ENCODE measurements at regions not wholly inside any gene's neighbourhood (a gene's known extent, or its start where the extent isn't known, plus 50 kb on each side); places are given as distances from the start of the nearest gene placed in this dataset.

DNA sequence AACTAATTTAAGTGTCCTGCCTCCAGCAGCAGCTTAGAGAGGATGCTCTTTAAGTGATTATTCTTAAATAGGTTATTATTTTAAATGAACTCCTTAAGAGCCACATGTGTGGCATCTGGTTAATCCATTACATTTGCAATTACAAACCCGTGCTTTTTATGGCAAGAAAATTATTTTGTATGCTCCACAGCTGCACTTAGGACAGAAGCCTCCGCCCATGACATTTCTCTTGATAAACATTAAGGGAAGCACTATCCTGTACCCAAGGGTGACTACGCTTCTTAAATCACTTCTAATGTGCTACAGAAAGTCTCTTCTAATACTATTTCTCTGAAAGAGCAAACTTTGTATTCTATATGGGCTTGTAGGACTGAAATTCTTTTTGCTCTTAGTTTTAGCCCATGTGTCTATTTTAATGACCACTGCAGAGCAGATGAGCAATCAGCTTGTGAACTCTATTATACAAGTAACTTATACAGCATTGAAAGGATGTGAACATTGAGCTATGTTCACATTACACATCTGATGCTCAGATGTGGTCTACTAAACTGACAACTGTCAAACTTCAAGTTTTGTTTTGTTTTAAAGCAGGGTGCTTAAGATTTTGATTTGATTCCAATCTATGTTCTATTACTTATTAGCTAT lies 223.4 kb downstream of the COX7C start:
- 38 to 40% methylated on average over 3 of the region's 3 CpGs for WGBS, 2 donors (ENCODE audit: low coverage in 1 of 2)
- Histone ChIP-seq H3K4me3 (no peak overlapping the region), H3K27me3 (no peaks in the 10 kb centered on the region), H3K4me1 (no peaks in the 10 kb centered on the region), H3K27ac (no peak overlapping the region), H3K36me3 (no peaks in the 10 kb centered on the region), H3K9me3 (no peaks in the 10 kb centered on the region)
- no peak for ATAC-seq
- TF ChIP-seq, protein P1, sequence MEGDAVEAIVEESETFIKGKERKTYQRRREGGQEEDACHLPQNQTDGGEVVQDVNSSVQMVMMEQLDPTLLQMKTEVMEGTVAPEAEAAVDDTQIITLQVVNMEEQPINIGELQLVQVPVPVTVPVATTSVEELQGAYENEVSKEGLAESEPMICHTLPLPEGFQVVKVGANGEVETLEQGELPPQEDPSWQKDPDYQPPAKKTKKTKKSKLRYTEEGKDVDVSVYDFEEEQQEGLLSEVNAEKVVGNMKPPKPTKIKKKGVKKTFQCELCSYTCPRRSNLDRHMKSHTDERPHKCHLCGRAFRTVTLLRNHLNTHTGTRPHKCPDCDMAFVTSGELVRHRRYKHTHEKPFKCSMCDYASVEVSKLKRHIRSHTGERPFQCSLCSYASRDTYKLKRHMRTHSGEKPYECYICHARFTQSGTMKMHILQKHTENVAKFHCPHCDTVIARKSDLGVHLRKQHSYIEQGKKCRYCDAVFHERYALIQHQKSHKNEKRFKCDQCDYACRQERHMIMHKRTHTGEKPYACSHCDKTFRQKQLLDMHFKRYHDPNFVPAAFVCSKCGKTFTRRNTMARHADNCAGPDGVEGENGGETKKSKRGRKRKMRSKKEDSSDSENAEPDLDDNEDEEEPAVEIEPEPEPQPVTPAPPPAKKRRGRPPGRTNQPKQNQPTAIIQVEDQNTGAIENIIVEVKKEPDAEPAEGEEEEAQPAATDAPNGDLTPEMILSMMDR (IDR thresholded peaks at IDR 0.05), result no peak
- TF ChIP-seq POLR2A (IDR thresholded peaks at IDR 0.05), result no peak
- TF ChIP-seq EP300 (IDR thresholded peaks at IDR 0.05), result no peak
- TF ChIP-seq POLR2AphosphoS5 (IDR thresholded peaks at IDR 0.05), result no peak

DNA sequence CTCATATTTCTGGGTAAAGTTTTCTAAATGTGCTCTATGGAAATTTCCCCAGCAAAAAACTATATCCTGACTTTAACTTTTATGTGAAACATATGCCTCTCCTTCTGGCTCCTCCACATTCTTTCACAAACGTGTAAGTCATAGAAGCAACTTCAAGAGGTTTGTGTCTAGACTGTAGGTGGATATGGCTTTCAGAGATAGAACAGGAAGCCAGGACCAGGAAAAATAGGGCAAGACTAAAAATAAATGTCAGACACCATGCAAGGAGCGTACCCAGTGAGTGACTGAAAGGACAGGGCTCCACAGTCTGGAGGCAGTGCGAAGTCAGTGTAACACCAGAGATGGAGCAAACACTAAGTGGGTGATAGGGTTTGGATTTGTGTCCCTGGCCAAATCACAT lies 240.7 kb downstream of the COX7C start:
- H3K27me3 ChIP-seq, result no peaks in the 10 kb centered on the region
- no peaks in the 10 kb centered on the region for H3K9me3 ChIP-seq
- no peak overlapping the region for H3K4me3 ChIP-seq
- ATAC-seq, result no peak
- TF ChIP-seq EP300 (IDR thresholded peaks at IDR 0.05), result no peak
- no peak for TF ChIP-seq POLR2A (IDR thresholded peaks at IDR 0.05)
- TF ChIP-seq, protein P1 (IDR thresholded peaks at IDR 0.05), result no peak
- H3K36me3 ChIP-seq, result no peaks in the 10 kb centered on the region
- no peaks in the 10 kb centered on the region for H3K4me1 ChIP-seq
- 64 to 77% methylated on average over 3 of the region's 3 CpGs for WGBS, 2 donors (ENCODE audit: low coverage in 1 of 2)
- no peak overlapping the region for H3K27ac ChIP-seq

DNA sequence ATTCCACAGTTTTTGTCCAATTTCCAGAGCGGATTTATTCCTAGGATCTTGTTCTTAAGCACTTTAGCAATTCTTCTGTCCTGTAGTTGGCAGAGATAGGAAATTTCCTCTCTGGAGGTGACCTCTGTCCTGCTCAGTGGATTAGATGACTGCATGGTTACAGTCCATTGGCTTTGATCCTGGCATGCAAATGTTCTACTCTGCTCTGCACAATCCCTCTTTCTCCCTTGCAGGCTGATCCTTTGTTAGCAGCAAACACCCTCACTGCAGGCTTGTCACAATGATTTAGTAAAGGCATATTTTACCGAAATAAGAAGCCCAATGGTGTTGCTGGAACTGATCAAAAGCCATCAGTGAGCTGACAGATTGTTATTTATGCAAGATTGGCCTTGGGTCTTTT lies 243.8 kb downstream of the COX7C start:
- H3K4me3 ChIP-seq, result no peak overlapping the region
- 41 to 52% methylated on average over 2 of the region's 2 CpGs for WGBS, 2 donors (ENCODE audit: low coverage in 1 of 2)
- no peaks in the 10 kb centered on the region for H3K36me3 ChIP-seq
- no peak overlapping the region for H3K27ac ChIP-seq
- no peaks in the 10 kb centered on the region for H3K4me1 ChIP-seq
- H3K27me3 ChIP-seq, result no peaks in the 10 kb centered on the region
- no peak for TF ChIP-seq POLR2A (IDR thresholded peaks at IDR 0.05)
- TF ChIP-seq POLR2AphosphoS5 (IDR thresholded peaks at IDR 0.05), result no peak
- TF ChIP-seq EP300 (IDR thresholded peaks at IDR 0.05), result no peak
- TF ChIP-seq, protein P1 (IDR thresholded peaks at IDR 0.05), result no peak
- ATAC-seq, result no peak
- H3K9me3 ChIP-seq, result no peaks in the 10 kb centered on the region

DNA sequence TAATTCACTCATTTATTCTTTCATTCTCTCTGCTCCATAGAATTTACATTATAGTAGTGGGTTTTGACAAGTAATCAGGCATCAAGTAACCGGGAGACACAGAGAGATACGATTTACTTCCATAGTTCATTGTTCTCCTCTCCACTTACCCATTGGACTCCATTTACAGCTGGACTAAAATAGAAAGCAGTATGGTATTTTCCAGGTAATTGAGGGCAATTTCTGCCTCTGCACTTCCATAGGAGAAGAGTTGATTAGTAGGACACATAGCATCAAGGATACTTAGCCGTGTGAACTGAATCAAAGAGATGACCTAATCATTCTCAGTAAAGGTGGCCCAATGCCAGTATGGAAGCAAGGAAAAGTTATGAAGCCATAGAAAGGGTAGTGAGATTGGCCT lies 244.4 kb downstream of the COX7C start:
- Histone ChIP-seq H3K36me3 (no peaks in the 10 kb centered on the region), H3K27me3 (no peaks in the 10 kb centered on the region), H3K9me3 (no peaks in the 10 kb centered on the region), H3K27ac (no peak overlapping the region), H3K4me3 (no peak overlapping the region), H3K4me1 (no peaks in the 10 kb centered on the region)
- TF ChIP-seq POLR2A (IDR thresholded peaks at IDR 0.05) (no peak), POLR2AphosphoS5 (IDR thresholded peaks at IDR 0.05) (no peak)
- 81% methylated on average over 3 of the region's 3 CpGs for WGBS, 2 donors (ENCODE audit: low coverage in 1 of 2)
- ATAC-seq, result no peak

DNA sequence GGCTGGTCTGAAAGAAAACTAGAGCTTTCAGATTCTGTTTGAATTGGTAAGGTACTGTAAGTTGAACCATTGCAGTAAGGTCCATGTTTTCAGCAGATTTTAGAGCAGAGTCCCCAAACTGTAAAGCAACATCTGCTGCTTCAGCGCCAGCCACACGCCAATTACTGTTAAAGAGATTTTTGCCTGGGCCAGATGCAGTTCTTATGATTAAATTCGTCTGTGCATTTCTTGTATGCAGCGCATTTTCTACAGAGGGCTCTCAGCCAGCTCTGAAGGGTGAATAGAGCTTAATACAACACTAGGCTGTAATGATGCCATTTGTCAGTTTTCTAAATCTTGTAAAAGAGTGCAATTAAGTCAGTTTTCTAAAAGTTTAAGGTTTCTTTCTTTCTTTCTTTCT lies 246.3 kb downstream of the COX7C start:
- no peak overlapping the region for H3K27ac ChIP-seq
- no peaks in the 10 kb centered on the region for H3K27me3 ChIP-seq
- WGBS, 2 donors (ENCODE audit: low coverage in 1 of 2), result 41 to 50% methylated on average over 4 of the region's 4 CpGs
- TF ChIP-seq, protein P1 (IDR thresholded peaks at IDR 0.05), result no peak
- no peak for TF ChIP-seq EP300 (IDR thresholded peaks at IDR 0.05)
- no peak for TF ChIP-seq POLR2AphosphoS5 (IDR thresholded peaks at IDR 0.05)
- TF ChIP-seq POLR2A (IDR thresholded peaks at IDR 0.05), result no peak
- H3K4me1 ChIP-seq, result no peaks in the 10 kb centered on the region
- no peak for ATAC-seq
- H3K9me3 ChIP-seq, result no peaks in the 10 kb centered on the region
- H3K36me3 ChIP-seq, result no peaks in the 10 kb centered on the region
- no peak overlapping the region for H3K4me3 ChIP-seq
